ENCODE measurements at regions not wholly inside any gene's neighbourhood (a gene's known extent, or its start where the extent isn't known, plus 50 kb on each side); places are given as distances from the start of the nearest gene placed in this dataset.

- DNase-seq (no peak), ATAC-seq (ENCODE audit: low read depth) (no peak)
- ChIA-PET CTCF (no interaction called here), POLR2A (no interaction called here)
- no peak overlapping the region for H3K27ac Mint-ChIP-seq
- H3K4me1 Mint-ChIP-seq, result no peaks in the 10 kb centered on the region
- H3K9me3 Mint-ChIP-seq, result peaks cover 5% of the 10 kb centered on the region
- H3K4me3 Mint-ChIP-seq, result no peak overlapping the region
- TF ChIP-seq CTCF (IDR thresholded peaks at IDR 0.05), result no peak
- no peaks in the 10 kb centered on the region for H3K27me3 Mint-ChIP-seq
- intact Hi-C loops (cut with micrococcal nuclease), result no loop called here
- H3K36me3 Mint-ChIP-seq (ENCODE audit: low read depth), result no peaks in the 10 kb centered on the region
Measured at GRCh38 chr11:112381578-112381977, 120.9 kb upstream of the PLET1 start.

- Mint-ChIP-seq H3K9me3 (peaks cover 5% of the 10 kb centered on the region), H3K27me3 (no peaks in the 10 kb centered on the region), H3K36me3 (ENCODE audit: low read depth) (no peaks in the 10 kb centered on the region), H3K4me1 (no peaks in the 10 kb centered on the region), H3K4me3 (no peak overlapping the region), H3K27ac (no peak overlapping the region)
- ChIA-PET POLR2A (no interaction called here), CTCF (no interaction called here)
- intact Hi-C loops (cut with micrococcal nuclease), result no loop called here
- no peak for DNase-seq
- TF ChIP-seq CTCF (IDR thresholded peaks at IDR 0.05), result no peak
- ATAC-seq (ENCODE audit: low read depth), result no peak
Measured at GRCh38 chr11:112382561-112382960, 121.9 kb upstream of the PLET1 start.

- H3K27ac Mint-ChIP-seq, result no peak overlapping the region
- ChIA-PET CTCF (no interaction called here), POLR2A (no interaction called here)
- H3K9me3 Mint-ChIP-seq, result peaks cover 18% of the 10 kb centered on the region
- no peak for TF ChIP-seq CTCF (IDR thresholded peaks at IDR 0.05)
- DNase-seq (no peak), ATAC-seq (ENCODE audit: low read depth) (no peak)
- no peaks in the 10 kb centered on the region for H3K4me1 Mint-ChIP-seq
- no peaks in the 10 kb centered on the region for H3K36me3 Mint-ChIP-seq (ENCODE audit: low read depth)
- no peak overlapping the region for H3K4me3 Mint-ChIP-seq
- intact Hi-C loops (cut with micrococcal nuclease), result no loop called here
- H3K27me3 Mint-ChIP-seq, result peaks cover 2% of the 10 kb centered on the region
Measured at GRCh38 chr11:112388496-112388895, 127.8 kb upstream of the PLET1 start.

GRCh38 chr11:112391086-112391485 is 130.4 kb upstream of the PLET1 start:
- Mint-ChIP-seq H3K36me3 (ENCODE audit: low read depth) (no peaks in the 10 kb centered on the region), H3K4me3 (no peak overlapping the region), H3K4me1 (no peaks in the 10 kb centered on the region), H3K27ac (no peak overlapping the region), H3K9me3 (peaks cover 13% of the 10 kb centered on the region), H3K27me3 (peaks cover 2% of the 10 kb centered on the region)
- ChIA-PET CTCF (no interaction called here), POLR2A (no interaction called here)
- no peak for ATAC-seq (ENCODE audit: low read depth)
- TF ChIP-seq CTCF (IDR thresholded peaks at IDR 0.05), result no peak
- intact Hi-C loops (cut with micrococcal nuclease), result no loop called here
- DNase-seq, result no peak

- ChIA-PET CTCF (no interaction called here), POLR2A (no interaction called here)
- no peak for TF ChIP-seq CTCF (IDR thresholded peaks at IDR 0.05)
- Mint-ChIP-seq H3K27me3 (peaks cover 2% of the 10 kb centered on the region), H3K4me1 (no peaks in the 10 kb centered on the region), H3K9me3 (peaks cover 12% of the 10 kb centered on the region), H3K4me3 (no peak overlapping the region), H3K27ac (no peak overlapping the region), H3K36me3 (ENCODE audit: low read depth) (no peaks in the 10 kb centered on the region)
- DNase-seq, result no peak
- intact Hi-C loops (cut with micrococcal nuclease), result no loop called here
- ATAC-seq (ENCODE audit: low read depth), result no peak
Measured at GRCh38 chr11:112392904-112393303, 132.2 kb upstream of the PLET1 start.

Data from activated B cell treated with CpG ODN at 0.5 μM for 24 hours (primary cell).